Activated CD8-positive, alpha-beta memory T cell treated with anti-CD3 and anti-CD28 coated beads, Interleukin-2, amount 50 U/mL, for 24 hours (primary cell): ENCODE measurements at regions not wholly inside any gene's neighbourhood (a gene's known extent, or its start where the extent isn't known, plus 50 kb on each side); places are given as distances from the start of the nearest gene placed in this dataset.

Source experiments
- DNase-seq: peaks from one replicate; pipeline ENCODE4 v3.0.0-alpha.2; 2020; ENCODE audit errors: extremely low read depth

DNA sequence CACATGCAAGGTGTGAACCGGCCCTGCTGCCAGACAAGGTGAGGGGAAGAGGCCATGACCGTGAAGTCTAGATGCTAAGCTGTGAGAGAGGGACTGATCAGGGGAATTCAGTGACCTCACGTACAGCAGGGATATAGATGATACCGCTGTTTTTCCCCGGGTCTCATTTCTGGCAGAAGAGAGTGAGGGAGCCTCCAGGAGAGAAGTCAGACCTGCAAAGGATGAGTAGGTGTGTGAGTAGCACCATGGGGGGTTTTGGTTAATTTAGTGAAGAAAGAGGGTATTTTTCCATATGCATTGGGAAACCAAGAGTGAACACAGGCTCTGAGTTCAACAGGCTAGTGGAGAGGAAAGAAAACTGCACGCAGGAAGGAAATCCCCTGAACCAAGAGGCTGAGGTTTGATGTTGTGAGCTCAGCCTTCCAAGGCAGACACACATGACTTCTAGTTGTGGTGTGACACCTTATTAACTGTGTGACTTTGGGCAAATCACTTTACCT, 127.6 kb upstream of the GATB start:
- DNase-seq: no peak

DNA sequence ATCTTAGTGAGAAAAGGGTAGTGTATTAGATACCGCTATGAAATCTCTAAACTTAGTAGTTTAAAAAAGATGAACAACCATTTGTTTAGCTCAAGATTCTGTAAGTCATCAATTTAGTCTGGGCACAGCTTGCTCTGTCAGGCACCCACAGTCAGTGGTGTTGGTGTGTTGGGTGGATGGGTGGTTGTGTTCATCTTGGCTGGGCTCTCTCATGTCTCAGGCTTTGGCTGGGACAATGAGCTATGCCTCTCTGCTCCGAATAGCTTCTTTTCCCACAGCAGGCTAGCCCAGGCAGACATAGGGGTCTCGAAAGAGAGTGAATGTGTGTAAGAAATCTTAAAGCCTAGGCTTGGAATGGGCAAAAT, 127.0 kb upstream of the GATB start:
- DNase-seq: no peak

DNA sequence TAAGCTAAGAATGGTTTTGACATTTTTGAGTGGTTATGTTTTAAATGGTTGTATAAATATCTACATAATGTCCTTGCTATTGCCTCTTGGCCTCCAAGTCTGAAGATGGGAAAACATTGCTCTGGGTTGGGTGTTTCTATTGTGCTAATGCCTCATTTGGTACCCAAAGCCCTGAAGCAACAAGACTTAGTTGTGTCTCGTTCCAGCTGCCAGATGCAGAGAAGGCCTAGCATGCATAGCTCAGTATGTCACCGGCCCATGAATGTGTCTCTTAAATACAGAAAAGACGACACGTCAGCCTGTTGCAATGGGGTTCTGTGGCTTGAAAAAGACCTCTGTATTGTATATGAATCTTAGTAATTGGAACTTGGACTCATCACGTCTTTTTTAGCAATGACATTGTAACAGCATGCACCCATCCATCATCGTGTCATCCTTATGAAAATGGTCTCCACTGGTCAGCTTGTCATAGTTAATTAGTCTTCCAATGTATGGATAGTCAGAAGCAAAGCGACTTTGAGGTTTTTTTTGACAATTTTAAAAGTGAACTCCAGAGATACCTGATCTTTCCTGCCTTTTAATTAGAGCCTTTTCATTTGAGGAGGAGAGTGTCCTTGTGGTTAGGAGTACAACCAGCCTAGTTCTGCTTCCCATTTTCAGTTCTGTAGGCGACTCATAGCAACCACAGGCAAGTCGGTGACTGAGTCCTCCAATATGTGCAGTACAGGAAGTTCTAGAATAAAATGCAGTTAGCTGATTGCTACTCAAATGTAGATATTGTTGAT, 126.4 kb upstream of the GATB start:
- no peak for DNase-seq

DNA sequence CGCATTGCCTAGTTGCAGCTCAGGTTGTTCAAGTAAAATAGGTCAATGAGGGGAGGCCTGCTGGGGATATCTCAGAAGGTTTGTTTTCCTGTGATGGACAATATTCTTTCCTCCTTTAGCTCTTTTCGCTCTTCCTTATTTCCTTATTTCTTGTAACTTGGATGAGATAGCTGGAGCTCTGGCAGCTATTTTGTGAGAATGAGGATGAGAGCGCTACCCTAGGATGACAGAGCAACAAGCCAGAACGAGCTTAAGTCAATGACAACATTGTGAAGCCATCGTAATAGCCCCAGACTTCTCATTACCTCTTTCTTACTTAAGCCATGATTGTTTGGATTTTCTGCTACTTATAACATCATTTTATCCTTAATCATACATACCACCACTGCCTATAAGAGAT, 124.3 kb upstream of the GATB start:
- no peak for DNase-seq

DNA sequence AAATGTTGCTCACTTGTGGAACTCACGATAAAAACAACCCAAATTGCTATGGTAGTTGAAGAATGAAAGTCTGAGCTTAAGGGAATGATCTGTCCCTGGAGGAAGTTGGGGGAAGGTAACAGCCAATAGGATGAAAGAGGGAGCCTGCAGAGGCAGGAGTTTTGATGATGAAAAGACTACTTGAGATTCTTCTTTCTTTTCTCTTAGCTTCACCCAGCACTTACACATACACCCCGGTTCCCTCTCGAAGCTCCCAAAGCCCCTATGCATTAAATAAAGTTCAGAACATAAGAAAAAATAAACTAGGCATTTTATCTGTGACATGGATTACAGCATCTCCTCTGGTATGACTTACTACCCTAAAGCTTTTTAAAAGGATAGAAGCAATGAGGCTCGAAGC, 122.9 kb upstream of the GATB start:
- DNase-seq: no peak

DNA sequence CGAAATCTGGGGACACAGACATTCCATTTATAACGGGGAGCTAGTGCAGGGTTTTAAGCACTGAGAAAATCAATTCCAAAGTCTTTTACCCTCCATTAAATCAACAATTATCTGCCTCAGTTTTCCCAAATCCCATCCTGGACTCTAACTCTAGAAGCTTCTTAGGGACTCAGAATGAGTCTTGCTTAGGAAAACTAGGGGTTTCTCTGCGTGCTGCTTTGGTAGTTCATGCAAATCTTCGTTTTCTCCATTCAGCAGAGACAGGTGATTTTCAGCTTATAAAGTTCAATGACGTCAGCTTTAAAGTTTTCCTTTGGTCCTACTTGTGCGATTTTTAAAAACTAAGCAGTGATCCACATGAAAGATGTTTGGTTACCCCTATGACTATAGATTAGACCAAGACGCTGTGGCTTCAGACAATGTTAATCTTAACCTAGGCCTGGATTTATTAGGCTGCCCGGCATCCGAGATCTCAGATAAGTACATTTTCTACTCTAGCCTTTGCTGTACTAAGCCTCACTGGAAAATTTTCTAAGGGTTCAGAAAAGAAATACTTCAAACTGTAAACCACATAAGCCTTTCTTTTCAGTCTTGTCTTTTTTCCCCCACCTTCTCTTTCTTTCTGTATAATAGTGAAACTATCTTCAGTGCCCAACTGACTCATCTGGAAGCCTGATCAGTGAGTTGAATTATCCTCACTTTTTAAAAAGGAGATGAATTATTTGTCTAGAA, 121.4 kb upstream of the GATB start:
- no peak for DNase-seq

DNA sequence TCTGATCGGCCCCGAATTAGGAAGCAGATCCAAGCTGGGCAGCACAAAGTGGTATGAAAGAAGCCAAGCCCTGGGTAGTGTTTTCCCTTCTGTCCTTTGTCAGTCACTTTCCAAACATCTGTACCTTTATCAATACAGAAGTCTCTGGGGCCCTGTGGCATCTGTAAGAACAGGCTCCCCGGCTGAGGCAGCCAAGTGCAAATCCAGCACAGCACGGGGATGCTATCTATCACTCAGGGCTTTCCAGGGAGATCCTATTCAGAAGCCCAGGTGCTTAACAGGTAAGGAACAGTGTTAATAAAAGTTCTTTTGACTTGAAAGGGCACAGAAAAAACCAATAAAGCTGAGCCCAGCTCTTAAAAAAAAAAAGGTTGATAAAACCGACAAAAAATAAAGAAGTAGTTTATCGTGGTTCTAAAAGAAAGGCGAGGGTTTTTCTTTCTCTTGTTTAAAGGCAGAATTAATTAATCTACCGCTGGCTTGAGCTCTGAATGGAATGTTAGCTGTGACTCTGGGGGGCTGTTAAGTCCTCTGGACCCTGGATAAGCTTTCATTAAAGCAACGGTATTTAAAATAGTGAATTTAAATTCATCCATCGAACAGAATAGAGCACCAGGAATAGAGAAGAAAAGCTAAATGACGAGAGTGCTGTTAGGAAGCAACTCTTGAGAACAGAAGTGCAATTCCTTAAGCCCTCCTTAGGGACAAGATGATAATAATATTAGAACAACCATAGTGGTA, 119.1 kb upstream of the GATB start:
- no peak for DNase-seq

DNA sequence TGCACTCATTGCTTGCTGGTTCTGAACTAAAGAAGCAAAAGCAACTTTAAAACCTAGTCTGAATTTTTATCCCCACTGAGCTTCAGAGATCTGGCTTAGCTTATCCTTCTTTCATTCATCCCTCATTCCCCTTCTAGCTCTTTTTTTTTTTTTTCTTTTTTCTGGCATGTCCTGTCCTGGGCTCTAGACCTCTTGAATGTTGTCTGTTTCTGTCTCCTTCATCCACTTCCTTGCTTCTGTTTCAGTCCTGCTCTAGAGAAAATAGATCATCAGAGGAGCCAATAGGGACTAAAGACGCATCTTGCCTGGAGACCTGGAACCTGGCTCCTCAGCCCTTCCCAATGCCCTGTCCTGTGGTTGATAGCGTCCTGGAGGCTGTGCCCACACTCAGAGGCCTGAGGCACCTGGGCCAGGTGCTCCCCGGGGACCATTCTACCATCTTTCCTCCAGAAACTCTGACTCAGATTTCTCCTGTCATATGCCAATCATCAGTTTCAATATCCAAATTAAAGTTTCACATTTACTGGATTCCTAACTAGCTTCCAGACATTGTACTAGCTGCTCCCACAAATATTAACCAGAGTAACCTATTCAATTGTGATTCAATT, 115.7 kb upstream of the GATB start:
- DNase-seq: no peak

DNA sequence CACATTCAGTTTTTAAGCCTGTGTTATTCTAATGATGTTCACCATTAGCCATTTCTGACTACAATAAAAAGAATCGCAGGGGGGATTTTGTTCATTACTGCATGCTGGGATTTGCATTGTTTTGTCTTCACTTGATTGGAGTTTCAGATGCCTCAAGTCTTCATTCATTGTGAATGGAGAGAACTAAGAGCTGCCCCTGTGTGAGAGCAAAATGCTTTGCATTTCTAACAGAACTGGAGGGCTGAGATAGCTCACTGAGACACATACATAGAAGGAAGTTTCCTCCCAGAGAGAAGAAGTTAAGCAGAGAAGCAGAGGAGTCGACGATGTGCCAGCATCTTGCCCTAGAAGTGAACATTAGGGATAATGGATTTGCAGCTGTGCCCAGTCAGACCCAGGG, 113.5 kb upstream of the GATB start:
- no peak for DNase-seq

DNA sequence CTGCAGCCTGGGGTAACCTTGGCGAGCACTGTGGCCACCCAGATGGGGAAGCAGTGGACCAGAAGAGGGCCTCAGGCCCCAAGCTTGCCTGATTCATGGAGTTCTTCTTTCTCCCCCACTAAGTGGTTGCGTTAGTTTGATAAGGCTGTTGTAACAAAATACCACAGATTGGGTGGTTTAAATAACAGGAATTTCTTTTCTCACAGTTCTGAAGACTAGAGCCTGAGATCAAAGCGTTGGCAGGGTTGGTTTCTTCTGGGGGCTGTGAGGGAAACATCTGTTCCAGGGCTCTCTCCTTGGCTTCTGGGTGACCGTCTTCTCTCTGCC, 105.7 kb upstream of the GATB start:
- no peak for DNase-seq

DNA sequence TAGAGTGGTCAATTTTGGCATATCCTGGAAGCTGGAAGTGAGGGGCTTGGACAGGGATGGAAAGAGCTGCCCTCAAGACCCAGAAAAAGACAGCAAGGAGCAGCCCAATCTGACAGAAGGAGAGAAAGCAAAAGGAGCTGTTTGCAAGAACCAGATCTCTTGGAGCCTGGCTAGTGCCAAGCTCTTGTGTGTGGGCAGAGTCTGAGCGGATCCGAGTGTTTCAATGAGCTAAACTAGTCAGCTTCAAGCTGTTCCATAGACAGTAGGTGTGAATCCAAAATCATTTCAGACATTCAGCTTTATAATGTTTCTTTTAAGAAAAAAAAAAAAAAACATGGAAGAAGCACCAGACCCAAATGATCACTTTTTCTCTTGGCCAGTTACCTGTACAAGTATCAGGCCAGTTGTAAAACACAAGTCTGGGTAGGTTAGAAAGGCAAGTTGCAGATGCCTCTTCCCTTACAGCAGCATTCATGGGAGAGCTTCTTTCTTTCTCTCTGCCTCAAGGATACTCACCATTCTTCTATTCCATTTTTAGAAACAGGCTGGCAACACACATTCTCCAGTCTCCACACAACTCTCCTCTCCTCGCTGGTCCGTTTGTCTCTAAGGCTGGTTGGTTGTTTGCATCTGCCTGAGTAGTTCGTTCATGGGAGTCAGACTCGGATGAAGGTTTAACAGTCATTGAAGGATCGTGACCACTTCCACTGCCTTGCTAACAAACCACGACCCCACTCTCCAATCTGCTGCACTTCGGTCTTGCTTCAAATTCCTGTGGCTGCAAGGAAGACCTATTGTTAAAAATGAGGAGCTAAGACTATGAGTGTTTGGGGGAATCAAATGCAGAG, 105.2 kb upstream of the GATB start:
- no peak for DNase-seq

DNA sequence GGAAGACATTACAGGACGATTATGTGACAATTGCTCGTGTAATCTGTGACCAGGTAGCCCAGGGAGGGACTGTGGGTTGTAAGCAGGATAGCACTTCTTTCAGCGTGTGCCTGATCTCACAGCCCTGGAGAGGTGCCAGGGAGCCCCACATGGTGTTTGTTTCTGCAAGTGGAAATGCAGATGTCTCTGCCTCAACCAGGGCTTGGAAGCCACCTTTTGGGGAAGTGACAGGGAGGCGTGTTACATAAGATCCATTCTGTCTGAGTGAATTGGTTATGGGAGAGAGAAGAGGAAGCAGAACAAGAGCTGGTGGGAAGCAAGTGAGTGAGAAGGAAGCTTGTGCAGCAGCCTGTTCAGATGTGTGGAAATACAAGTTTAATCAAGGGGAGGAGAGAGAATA, 104.5 kb upstream of the GATB start:
- DNase-seq: no peak

DNA sequence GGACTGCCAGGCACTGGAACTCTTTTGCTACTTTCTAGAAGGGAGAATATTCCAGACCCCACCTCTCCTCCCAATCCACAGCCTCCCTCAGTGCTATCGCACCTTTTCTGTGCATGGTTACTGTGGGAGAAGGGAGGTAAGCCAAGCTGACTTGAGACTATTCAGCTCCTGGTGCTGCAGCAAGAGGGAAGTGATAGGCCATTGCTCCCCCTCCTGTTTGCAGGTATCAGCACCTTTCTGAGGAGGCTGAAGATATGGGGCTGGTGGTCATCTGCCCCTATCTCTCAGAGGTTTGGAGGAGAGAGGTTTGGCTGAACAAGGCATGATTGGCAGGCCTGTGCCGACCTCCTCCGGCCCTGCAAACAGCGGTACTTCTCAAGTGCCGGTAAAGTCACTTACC, 103.3 kb upstream of the GATB start:
- DNase-seq: no peak

DNA sequence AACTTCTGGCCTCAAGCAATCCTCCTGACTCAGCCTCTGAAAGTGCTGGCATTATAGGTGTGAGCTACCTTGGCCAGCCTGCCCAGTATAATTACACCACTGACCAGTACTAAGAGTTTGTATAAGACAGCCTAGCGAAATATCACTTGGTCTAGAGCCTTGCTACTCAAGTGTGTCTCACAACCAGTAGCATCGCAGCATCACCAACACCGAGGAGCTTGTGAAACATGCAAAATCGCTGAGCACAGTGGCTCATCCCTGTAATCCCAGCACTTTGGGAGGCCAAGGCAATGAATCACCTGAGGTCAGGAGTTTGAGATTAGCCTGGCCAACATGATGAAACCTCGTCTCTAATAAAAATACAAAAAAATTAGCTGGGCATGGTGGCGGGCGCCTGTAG, 102.0 kb upstream of the GATB start:
- no peak for DNase-seq

DNA sequence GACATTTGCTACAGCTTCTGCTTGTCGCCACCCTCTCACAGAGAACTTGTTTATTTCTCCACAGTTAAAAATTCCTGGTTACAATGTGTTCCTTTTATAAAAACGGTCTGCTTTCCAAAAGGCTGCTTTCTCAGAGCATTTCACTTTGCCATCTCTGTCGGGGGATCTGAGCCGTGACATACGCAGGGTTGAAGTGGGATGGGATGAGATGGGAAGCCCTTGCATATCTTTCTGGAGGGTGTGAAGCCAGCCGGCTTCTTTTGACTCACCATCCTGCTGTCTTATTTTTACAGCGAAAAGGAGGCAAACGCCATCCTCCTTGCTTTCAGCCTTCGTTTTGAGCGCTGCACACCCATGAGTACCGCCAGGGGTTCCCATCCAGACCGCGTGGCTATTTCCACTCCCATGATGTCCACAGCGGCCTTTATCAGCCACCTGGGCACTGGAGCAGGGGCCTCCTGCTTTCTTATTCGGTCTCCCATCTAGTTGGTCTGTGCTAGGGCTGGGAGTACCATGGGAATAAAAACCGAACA, 99.8 kb upstream of the GATB start:
- no peak for DNase-seq

DNA sequence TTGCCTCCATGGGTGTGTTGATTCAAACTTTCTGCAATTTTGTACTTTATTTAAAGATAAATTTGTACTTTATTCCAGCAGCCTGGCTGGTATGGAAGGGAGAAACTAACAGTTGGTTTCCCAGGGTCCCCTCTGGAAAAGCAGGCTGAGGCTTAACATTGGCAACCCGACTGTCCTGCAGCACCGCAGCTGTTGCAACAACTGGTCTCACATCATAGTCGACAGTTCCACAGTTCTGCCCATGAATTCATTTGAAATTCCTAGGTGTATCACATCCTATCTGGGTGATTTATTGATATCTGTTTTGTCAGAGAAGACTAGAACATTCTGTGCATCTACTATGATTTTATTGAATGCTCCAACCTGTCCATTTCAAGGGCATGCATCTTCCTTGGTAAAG, 98.8 kb upstream of the GATB start:
- DNase-seq: no peak

DNA sequence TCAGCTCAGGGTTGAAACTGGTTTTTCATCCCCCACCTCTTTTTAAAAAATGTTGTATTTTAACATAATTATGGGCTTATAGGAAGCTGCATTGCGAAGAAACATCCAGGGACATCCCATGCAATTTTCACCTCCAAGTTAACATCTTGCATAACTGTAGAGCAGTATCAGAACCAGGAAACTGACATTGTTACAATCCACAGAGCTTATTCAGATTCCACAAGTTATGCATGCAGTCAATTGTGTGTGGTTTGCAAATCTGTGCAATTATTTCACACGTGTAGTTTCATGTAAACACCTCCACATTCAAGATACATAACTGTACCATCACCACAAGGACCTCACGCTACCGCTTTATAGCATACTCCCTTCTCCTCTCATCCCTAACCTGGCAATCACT, 97.5 kb upstream of the GATB start:
- no peak for DNase-seq

DNA sequence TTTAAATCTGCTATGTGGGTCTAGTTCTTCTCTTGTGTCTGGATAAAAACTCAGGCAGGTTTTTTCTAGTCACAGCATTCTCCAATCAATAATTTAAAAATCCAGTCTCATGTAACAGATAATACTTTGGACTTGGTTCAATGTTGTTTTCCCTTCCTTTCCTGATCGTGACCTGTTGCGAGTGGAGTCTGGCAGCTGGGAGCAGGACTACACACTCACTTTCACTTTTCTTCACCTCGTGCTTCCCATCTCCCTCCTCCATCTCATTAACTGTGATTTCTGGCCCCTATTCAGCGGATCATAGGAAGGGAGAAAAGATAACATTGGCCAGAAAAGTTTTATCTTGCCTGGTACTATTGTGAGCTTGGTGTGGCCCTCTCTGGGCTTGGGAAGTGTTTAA, 96.6 kb upstream of the GATB start:
- DNase-seq: no peak

DNA sequence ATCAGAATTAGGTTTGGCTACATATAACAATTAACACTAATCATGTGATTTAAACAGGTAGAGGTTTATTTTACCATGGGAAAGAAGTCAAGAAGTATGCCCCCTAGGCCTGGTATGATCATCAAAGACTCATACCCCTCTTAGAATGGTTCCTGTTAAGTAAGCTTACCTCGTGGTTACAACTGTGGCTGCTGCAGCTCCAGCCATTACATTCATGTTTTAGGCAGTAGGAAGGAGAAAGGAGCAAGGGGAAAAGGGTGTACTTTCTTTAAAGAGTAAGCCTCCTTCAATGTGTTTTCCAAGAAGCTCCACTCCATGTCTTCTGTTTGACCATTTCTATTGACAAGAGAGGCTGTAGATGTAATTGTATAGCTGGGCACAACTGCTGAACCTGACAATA, 94.9 kb upstream of the GATB start:
- no peak for DNase-seq

DNA sequence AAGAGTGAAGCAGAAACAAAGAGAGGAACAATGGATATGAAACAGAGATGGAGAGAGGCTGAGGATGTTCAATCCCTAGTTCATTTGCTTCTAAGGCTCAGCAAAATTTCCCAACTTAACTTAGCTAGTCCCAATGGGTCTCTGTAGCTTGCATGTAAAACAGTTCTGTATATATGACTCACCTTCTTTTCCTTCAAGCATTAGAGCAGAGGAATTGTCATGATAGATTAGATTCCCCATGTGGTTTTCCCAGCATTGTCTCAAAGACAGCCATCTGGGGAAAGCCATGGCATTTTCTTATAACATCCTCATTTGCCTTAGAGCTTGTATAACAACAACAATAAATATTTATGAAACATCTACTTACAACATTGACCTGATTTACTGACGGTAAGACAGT, 93.9 kb upstream of the GATB start:
- no peak for DNase-seq

DNA sequence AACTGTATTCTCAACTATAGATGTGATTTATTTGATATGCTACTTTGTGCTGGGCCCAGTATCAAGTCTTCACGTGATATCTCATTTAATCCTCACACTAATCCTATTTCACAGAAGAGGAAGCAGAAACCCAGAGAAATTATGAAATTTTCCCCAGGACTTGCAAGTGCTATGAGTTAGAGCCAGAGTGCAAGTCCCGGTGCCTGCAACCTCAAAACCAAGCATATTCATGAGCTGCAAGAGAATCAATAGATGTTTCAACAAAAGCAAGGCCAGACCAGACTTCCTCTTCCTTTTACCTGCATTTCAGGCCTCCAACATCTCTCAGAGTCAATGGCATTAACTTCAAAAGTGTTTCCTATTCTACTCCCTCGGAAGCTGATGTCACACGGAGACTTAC, 92.2 kb upstream of the GATB start:
- DNase-seq: no peak
